ENCODE measurements at regions not wholly inside any gene's neighbourhood (a gene's known extent, or its start where the extent isn't known, plus 50 kb on each side); places are given as distances from the start of the nearest gene placed in this dataset.
A peak's percentile ranks its signal among the peaks of the same experiment; 100 is the strongest.
"Not testable (repeated sequence)": the region's sequence is repeated elsewhere in the genome, so short reads cannot be mapped to it uniquely, and the experiment has no call there.

GRCh38 chr3:104906001-104906639, 460.6 kb upstream of the ALCAM start:
- no peak for DNase-seq

GRCh38 chr3:104907507-104907906, 459.2 kb upstream of the ALCAM start:
- no peak for DNase-seq

GRCh38 chr3:104908761-104909160, 457.9 kb upstream of the ALCAM start:
- no peak for DNase-seq

- DNase-seq = peak in 1 of 2 donors; percentile 16
Observed at GRCh38 chr3:104909198-104909597, 457.5 kb upstream of the ALCAM start.

- no peak for DNase-seq
Observed at GRCh38 chr3:104909721-104910120, 457.0 kb upstream of the ALCAM start.

GRCh38 chr3:104911376-104911775, 455.3 kb upstream of the ALCAM start:
- no peak for DNase-seq

DNA sequence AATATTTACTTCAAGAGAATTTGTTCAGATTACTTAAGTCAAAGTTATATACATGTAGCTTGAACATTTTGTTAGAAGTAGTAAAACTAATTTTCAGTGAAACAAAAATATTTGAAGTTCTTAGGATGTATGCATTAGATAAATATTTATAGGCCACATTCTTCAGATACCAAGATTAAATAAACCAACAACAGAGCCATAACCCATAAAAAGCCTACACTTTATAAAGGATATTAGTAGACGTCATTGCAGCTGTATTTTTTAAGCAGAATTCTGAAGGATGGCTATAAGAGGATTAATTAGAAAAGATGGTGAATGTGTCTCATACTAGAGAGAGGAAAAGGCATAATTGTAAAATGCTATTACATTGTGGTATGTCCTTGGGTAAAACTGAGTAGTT, 449.7 kb upstream of the ALCAM start:
- no peak for DNase-seq

GRCh38 chr3:104920512-104920911, 446.2 kb upstream of the ALCAM start:
- no peak for DNase-seq

- DNase-seq = no peak
Observed at GRCh38 chr3:104933972-104934371, 432.7 kb upstream of the ALCAM start.

DNA sequence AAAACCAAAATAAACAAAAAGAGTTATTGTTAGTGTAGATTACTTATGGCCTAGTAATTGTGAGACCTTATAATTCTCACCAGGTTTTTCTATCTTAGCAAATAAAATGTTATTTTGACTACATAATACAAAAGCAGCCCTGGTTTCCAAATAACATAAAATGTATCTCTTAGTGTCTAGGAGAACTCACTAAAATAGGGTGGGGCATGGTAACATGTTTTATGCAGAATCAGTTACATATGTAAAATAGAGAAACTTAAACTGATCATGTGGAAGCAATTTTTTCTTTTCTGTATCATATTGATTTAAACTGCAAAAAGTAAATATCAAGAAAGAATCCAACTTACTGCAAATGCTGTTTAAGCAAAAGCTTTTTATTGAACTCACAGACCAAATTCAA, 431.1 kb upstream of the ALCAM start:
- no peak for DNase-seq

DNA sequence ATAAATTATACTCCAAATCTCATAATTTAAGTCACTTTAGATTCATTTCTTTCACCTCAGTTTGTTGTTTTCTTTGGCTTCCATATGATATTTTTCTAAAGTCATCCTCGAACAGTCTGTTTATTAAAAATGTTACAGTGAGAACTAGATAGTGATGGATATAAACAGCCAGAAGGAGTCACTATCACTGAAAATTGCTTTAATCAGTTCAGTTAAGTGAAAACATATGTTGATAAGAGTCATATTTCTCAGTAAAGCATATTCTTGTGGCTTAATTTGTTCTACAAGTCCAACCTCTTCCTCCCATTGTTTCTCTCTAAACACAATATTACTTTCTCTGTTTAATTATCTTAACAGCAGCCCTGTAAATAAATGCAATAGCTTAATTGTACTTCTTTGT, 427.5 kb upstream of the ALCAM start:
- DNase-seq = no peak

DNA sequence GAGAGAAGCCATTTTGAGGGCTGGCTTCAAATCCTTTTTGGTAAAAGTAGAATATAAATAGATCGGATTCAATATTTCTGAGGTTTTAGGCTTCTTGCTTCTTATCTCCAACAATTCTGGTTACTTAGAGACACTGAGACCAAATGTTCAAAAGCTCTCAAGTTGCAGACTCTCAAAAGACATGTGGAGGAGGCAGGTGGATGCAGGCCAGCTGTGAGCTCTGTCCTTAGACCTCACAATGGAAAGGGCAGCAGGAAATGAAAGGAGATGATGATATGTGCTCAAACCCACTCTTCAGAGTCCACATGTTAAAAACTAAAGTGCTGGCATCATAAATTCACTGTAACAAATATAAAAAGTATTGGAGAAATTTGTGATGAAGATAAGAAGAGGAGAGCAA, 424.9 kb upstream of the ALCAM start:
- no peak for DNase-seq

- DNase-seq = no peak
Observed at GRCh38 chr3:104943974-104944373, 422.7 kb upstream of the ALCAM start.

DNA sequence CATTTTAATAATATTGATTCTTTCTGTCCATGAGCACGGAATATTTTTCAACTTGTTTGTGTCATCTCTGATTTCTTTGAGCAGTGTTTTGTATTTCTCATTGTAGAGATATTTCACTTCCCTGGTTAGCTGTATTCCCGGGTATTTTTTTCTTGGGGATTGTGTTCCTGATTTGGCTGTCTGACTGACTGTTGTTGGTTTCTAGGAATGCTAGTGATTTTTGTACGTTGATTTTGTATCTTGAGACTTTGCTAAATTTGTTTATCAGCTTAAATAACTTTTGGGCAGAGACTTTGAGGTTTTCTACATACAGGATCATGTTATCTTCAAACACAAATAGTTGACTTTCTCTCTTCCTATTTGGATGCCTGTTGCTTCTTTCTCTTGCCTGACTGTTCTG, 418.8 kb upstream of the ALCAM start:
- no peak for DNase-seq

DNA sequence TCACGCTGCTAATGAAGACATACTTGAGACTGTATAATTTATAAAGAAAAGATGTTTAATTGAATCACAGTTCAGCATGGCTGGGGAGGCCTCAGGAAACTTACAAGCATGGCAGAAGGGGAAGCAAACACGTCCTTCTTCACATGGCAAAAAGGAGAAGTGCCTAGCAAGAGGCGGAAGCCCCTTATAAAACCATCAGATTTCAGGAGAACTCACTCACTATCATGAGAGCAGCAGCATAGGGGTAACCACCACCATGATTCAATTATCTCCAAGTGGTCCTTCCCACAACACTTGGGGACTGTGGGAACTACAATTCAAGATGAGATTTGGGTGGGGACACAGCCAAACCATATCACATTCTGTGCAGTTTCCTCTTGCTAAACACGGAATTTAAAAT, 416.9 kb upstream of the ALCAM start:
- not testable (repeated sequence) for DNase-seq

- no peak for DNase-seq
Observed at GRCh38 chr3:104951426-104951825, 415.3 kb upstream of the ALCAM start.

DNA sequence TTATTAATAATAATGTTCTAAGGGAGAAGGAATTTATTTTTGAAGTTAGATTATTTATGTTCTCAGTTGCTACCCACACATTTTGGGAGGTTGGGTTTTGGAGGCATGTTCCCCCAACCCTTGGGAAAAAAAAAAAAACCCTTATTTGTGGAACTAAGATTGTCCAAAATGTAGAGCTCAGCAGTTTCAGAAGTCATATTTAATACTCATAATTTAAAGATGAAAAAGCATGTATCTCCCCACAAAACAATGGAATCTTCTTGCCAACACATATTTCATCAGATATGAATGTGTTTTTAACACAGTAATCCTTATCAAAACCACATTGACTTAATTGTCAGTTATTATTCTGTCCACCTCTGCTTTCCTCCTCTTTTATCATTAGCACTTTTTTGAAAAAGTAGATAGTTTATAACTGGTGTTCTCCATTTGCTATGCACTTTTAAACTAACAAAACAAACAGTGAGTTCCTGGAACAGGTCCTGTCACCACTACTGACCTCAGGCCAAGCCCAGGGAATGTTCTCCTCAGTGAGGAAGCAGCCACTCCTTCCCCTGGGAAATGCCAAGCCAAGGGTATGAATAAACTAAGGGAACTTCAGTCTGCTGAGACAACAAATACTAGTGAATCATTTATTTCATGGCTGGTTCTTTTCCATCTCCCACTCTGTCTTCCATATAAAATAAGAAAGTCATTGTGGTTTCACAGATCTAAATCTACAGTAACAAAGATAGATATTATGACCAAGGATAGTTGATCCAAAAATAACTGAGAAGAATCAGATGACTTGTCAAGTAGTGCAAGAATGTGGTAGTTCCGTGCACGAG, 414.4 kb upstream of the ALCAM start:
- DNase-seq = no peak

DNA sequence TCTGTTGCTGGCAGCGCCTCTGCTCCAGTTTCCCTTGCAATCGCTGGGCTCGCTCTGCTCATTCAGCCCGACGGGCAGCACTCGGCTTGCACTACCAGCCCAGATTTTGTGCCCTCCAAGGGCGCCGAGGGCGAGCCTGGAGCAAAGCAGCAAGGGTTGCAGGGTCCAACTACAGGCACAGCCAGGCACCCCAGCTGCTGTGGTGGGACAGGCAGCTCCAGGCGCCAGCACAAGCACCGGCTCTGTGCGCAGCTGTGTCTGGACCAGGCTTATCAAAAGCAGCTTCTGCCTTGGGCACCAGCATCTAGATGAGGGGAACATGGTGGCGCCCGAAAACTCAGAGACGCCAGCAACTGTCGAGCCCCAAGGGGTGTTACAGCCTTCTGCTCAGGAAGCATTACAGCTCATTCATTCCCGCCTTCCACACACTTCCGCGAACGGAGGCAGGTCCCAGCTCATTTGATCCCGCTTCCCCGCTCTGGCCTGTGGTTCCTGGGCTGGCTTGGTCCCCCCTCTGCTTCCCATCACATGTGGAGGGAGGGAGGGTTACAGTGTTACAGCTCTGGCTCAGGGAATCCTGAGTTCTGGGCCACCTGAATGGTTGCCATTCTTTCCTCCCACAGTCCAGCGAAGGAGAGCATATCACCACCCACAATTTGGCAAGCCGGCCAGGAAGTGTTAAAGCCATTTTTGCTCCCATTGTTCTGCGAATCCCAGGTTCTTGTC, 409.9 kb upstream of the ALCAM start:
- DNase-seq = no peak

- DNase-seq = no peak
Observed at GRCh38 chr3:104960579-104960978, 406.1 kb upstream of the ALCAM start.

GRCh38 chr3:104961851-104962250, 404.9 kb upstream of the ALCAM start:
- DNase-seq = no peak

DNA sequence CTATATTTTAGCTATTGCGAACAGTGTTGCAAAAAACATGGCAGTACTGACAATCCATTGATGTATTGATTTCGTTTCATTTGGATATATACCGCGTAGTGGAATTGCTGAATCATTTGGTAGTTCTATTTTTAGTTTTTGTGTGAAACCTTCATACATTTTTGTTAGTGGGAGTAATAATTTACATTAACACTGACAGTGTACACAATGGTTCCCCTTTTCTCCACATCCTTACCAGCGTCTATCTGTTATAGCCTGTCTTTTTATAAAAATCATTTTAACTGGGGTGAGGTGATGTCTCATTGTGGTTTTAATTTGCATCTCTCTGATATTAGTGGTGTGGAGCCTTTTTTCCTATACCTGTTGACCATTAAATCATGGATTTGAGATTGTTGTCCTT, 392.4 kb upstream of the ALCAM start:
- no peak for DNase-seq

DNA sequence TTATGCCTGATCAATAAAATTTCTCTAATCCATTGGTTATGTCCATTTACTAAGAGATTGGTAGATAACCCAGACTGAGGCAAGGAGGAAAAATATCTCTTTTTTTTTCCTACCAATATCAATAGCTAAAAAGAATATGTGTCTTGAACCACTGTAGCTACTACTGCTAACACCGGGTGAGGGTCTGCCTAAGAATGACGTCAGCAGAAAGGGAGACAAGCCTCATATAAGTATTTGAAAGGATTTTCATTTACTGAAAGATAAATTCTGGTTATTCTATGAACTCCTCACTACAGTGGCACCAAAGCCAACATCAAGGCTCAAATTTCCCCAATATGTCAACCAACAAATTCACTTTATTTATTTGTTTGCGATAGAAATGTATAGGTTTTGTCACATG, 389.0 kb upstream of the ALCAM start:
- no peak for DNase-seq

DNA sequence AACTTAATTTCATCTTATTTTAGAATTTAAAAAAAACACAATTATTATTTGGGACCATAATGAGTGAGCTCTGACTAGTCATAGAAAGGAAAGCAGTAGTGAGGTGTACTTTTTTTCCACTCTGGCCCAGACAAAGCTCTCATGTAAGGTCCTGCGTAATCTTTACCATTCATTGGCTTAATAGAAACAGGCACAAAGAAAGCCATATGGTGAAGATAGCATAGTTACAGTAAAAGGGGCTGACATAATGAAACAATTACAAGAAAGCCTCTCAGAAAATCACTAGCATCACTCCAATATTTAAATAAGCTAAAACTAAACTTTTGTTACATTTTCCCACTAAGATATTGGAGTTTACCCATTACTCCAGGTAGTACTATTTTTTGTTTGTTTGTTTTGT, 384.6 kb upstream of the ALCAM start:
- no peak for DNase-seq

- DNase-seq = no peak
Observed at GRCh38 chr3:104987859-104988258, 378.9 kb upstream of the ALCAM start.
